ENCODE measurements at regions not wholly inside any gene's neighbourhood (a gene's known extent, or its start where the extent isn't known, plus 50 kb on each side); places are given as distances from the start of the nearest gene placed in this dataset.

DNA sequence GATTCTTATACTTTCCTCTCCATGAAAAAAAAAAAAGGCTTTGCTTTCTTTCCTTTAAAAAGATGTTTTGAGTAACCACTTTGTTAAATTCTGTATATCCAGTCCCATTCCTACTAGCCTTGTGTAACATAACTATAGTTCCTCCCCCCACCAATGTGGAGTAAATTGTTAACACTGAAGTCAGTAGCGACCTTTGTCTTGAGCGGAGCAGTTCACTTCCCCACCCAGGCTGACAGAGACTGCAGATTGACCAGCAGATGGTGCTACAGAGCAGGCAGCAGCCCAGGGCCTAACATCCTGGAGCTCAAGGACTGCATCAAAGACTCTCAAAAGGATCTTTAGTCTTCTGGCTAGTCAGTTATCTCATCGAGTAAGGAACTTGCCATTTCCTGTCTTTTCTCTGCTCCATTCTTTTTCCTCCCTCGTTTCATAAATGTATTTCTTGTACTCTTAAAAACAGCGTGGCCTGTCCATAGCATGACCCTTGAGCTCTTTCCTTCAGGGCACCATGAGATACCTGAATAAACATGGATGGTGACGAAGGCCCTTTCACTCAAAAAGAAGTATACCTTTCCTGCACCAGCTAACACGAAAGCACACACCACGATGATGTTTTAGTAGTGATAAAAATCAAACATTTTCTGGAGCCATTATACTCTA is 503.5 kb upstream of the PKN2 start:
- no peak overlapping the region for H3K4me3 Mint-ChIP-seq
- peaks cover 3% of the 10 kb centered on the region for H3K27me3 Mint-ChIP-seq
- no peaks in the 10 kb centered on the region for H3K36me3 Mint-ChIP-seq (ENCODE audit: low read depth)
- no peaks in the 10 kb centered on the region for H3K4me1 Mint-ChIP-seq (ENCODE audit: low read depth)
- no peaks in the 10 kb centered on the region for H3K9me3 Mint-ChIP-seq
- H3K27ac Mint-ChIP-seq, result no peak overlapping the region
- intact Hi-C loops (cut with micrococcal nuclease), result loop anchor here (5.0 kb wide), 1 partner anchor 122 kb away; no protein-coding TSS in a partner anchor

- intact Hi-C loops (cut with micrococcal nuclease), result no loop called here
- H3K4me1 Mint-ChIP-seq (ENCODE audit: low read depth), result peaks cover 10% of the 10 kb centered on the region
- H3K4me3 Mint-ChIP-seq, result no peak overlapping the region
- H3K27ac Mint-ChIP-seq, result no peak overlapping the region
- no peaks in the 10 kb centered on the region for H3K36me3 Mint-ChIP-seq (ENCODE audit: low read depth)
- peaks cover 3% of the 10 kb centered on the region for H3K27me3 Mint-ChIP-seq
- H3K9me3 Mint-ChIP-seq, result no peaks in the 10 kb centered on the region
Measured at GRCh38 chr1:88186911-88187310, 497.2 kb upstream of the PKN2 start.

DNA sequence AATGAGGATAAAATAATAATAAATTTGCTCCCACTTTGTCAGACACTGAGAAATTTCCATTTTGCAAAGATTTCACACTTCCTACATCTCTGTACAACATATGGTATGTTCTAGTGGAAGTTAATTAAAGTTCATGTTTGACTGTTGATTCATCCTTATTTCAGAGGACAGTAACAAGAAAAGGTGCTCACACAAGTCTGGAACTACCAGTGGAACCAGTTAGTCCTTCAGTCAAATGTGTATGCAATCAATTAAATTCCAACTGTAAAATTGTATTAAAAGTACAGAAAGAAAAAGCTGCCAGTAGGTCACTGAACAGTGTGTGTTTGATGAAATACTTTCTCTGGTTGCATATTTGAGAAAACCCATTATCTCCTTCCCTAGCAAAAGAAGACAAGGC is 496.0 kb upstream of the PKN2 start:
- Mint-ChIP-seq H3K27ac (no peak overlapping the region), H3K9me3 (no peaks in the 10 kb centered on the region), H3K36me3 (ENCODE audit: low read depth) (no peaks in the 10 kb centered on the region), H3K4me1 (ENCODE audit: low read depth) (peaks cover 17% of the 10 kb centered on the region), H3K27me3 (peaks cover 3% of the 10 kb centered on the region), H3K4me3 (no peak overlapping the region)
- intact Hi-C loops (cut with micrococcal nuclease), result no loop called here

- Mint-ChIP-seq H3K27ac (no peak overlapping the region), H3K27me3 (peaks cover 3% of the 10 kb centered on the region), H3K4me3 (no peak overlapping the region), H3K4me1 (ENCODE audit: low read depth) (peaks cover 19% of the 10 kb centered on the region), H3K9me3 (no peaks in the 10 kb centered on the region), H3K36me3 (ENCODE audit: low read depth) (no peaks in the 10 kb centered on the region)
- intact Hi-C loops (cut with micrococcal nuclease), result no loop called here
Measured at GRCh38 chr1:88189525-88189924, 494.5 kb upstream of the PKN2 start.

- Mint-ChIP-seq H3K4me1 (ENCODE audit: low read depth) (peaks cover 19% of the 10 kb centered on the region), H3K36me3 (ENCODE audit: low read depth) (no peaks in the 10 kb centered on the region), H3K4me3 (no peak overlapping the region), H3K27me3 (no peaks in the 10 kb centered on the region), H3K27ac (no peak overlapping the region), H3K9me3 (no peaks in the 10 kb centered on the region)
- intact Hi-C loops (cut with micrococcal nuclease), result no loop called here
Measured at GRCh38 chr1:88191917-88192316, 492.2 kb upstream of the PKN2 start.

DNA sequence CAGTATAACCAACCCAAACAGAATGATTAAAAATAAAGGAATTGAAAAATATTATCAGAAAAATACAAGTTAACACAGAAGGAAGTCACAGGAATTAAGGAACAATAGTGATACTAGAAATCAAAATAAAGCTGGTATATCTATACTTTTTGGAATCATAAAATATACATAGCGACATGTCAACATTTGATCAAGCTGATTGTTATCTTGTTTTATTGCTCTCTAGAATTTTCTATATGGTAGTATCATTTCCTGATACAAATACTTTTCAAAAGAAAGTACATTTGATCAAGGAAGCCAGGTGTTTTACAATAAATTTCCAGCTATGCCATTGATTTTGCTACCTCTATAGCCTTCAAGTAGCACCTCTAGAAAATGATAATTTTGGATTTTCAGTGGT is 489.5 kb upstream of the PKN2 start:
- peaks cover 18% of the 10 kb centered on the region for H3K4me1 Mint-ChIP-seq (ENCODE audit: low read depth)
- no peak overlapping the region for H3K4me3 Mint-ChIP-seq
- no peaks in the 10 kb centered on the region for H3K27me3 Mint-ChIP-seq
- no peak overlapping the region for H3K27ac Mint-ChIP-seq
- intact Hi-C loops (cut with micrococcal nuclease), result no loop called here
- no peaks in the 10 kb centered on the region for H3K9me3 Mint-ChIP-seq
- H3K36me3 Mint-ChIP-seq (ENCODE audit: low read depth), result no peaks in the 10 kb centered on the region

DNA sequence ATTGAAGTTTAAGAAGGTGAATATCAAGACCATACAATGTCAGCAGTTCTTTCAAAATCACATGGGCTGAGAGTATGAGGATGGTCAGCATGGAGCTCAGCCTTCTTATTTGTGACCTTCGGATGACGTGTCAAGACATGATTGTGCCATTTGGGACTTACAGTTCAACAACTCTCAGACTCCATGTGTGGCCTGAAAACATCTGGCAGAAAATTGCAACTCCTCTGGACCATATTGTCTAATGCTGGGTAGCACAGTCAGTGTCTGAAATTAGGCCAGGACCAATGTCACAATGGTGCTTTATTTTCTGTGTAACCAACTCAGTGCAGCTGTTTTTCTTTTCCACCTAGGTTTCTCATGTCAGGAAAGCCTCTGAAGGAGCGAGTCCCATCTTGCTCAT is 483.5 kb upstream of the PKN2 start:
- Mint-ChIP-seq H3K36me3 (ENCODE audit: low read depth) (no peaks in the 10 kb centered on the region), H3K27me3 (no peaks in the 10 kb centered on the region), H3K27ac (no peak overlapping the region), H3K4me3 (no peak overlapping the region), H3K9me3 (peaks cover 14% of the 10 kb centered on the region), H3K4me1 (ENCODE audit: low read depth) (no peaks in the 10 kb centered on the region)
- intact Hi-C loops (cut with micrococcal nuclease), result no loop called here

- intact Hi-C loops (cut with micrococcal nuclease), result no loop called here
- Mint-ChIP-seq H3K9me3 (peaks cover 14% of the 10 kb centered on the region), H3K27me3 (no peaks in the 10 kb centered on the region), H3K36me3 (ENCODE audit: low read depth) (no peaks in the 10 kb centered on the region), H3K4me3 (no peak overlapping the region), H3K4me1 (ENCODE audit: low read depth) (no peaks in the 10 kb centered on the region), H3K27ac (no peak overlapping the region)
Measured at GRCh38 chr1:88204111-88204510, 480.0 kb upstream of the PKN2 start.

DNA sequence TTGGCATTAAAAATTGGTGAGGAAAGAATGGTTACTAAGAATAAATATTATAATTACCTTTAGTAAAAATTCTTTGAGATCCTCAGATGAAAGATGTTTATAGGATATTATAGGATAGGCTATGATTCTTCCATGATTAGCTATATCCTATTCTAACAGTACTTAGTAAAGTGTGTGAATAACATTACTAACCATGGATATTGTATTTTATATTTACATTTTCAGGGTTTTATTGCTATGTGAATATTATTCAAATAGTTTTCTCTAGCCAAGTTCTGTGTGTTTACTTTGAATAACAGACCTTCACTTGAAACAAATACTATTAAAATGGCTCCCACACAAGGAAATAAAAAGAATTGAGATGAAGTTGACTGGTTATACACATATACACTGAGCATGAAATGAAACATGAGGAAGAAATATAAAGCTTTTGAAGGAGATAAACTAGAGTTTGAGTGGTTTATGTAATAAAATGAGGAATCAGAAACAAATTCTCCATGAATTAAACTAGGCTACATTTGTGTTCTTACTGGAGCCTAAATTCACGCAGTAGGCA is 479.4 kb upstream of the PKN2 start:
- H3K4me3 Mint-ChIP-seq, result no peak overlapping the region
- H3K27me3 Mint-ChIP-seq, result no peaks in the 10 kb centered on the region
- intact Hi-C loops (cut with micrococcal nuclease), result no loop called here
- no peaks in the 10 kb centered on the region for H3K4me1 Mint-ChIP-seq (ENCODE audit: low read depth)
- H3K27ac Mint-ChIP-seq, result no peak overlapping the region
- no peaks in the 10 kb centered on the region for H3K36me3 Mint-ChIP-seq (ENCODE audit: low read depth)
- peaks cover 14% of the 10 kb centered on the region for H3K9me3 Mint-ChIP-seq

GRCh38 chr1:88208389-88208788 is 475.7 kb upstream of the PKN2 start:
- H3K27ac Mint-ChIP-seq, result no peak overlapping the region
- no peak overlapping the region for H3K4me3 Mint-ChIP-seq
- no peaks in the 10 kb centered on the region for H3K36me3 Mint-ChIP-seq (ENCODE audit: low read depth)
- intact Hi-C loops (cut with micrococcal nuclease), result no loop called here
- no peaks in the 10 kb centered on the region for H3K4me1 Mint-ChIP-seq (ENCODE audit: low read depth)
- no peaks in the 10 kb centered on the region for H3K27me3 Mint-ChIP-seq
- no peaks in the 10 kb centered on the region for H3K9me3 Mint-ChIP-seq

- Mint-ChIP-seq H3K4me3 (no peak overlapping the region), H3K27me3 (no peaks in the 10 kb centered on the region), H3K36me3 (ENCODE audit: low read depth) (no peaks in the 10 kb centered on the region), H3K4me1 (ENCODE audit: low read depth) (no peaks in the 10 kb centered on the region), H3K9me3 (no peaks in the 10 kb centered on the region), H3K27ac (no peak overlapping the region)
- intact Hi-C loops (cut with micrococcal nuclease), result no loop called here
Measured at GRCh38 chr1:88210103-88210787, 473.8 kb upstream of the PKN2 start.

DNA sequence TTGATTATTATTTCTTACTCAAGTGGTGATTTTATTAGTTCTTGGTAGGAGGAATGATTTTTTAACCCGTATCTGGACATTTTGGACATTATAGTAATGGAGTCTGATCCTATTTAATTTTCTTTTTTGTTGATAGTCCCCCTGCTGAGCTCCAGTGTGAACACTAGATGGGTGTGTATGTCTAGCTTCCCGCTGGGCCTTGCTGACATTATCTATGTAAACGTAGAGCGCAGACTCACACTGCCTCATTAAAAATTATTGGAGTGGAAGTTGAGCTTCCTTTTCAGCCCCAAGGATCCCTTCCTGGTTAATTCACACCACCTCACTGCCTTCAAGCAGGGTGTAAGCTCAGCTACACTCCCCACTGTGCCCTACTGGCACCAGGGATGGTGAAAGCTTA is 467.6 kb upstream of the PKN2 start:
- no peak overlapping the region for H3K27ac Mint-ChIP-seq
- no peaks in the 10 kb centered on the region for H3K27me3 Mint-ChIP-seq
- H3K4me1 Mint-ChIP-seq (ENCODE audit: low read depth), result no peaks in the 10 kb centered on the region
- intact Hi-C loops (cut with micrococcal nuclease), result no loop called here
- H3K36me3 Mint-ChIP-seq (ENCODE audit: low read depth), result no peaks in the 10 kb centered on the region
- H3K9me3 Mint-ChIP-seq, result peaks cover 8% of the 10 kb centered on the region
- no peak overlapping the region for H3K4me3 Mint-ChIP-seq

DNA sequence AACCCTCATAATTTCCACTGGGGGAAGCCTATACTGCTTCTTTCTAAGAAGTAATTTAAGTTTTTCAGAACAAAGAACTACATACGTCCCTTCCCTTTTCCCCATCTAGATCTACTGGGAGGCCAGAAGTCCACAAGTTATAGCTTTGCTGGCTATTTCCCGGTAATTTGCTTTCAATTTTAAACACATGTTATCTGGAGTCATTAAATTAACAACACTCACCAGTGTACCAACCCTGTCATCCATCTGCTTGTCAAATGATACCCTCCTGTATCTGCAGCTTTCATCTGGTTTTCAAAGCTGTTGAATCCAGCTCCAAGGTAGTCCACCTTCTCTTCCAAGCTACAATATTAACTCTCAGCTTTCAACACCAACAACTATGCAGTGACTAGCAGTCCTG is 466.7 kb upstream of the PKN2 start:
- Mint-ChIP-seq H3K27ac (no peak overlapping the region), H3K36me3 (ENCODE audit: low read depth) (no peaks in the 10 kb centered on the region), H3K4me3 (no peak overlapping the region), H3K9me3 (peaks cover 8% of the 10 kb centered on the region), H3K27me3 (no peaks in the 10 kb centered on the region), H3K4me1 (ENCODE audit: low read depth) (no peaks in the 10 kb centered on the region)
- intact Hi-C loops (cut with micrococcal nuclease), result no loop called here

DNA sequence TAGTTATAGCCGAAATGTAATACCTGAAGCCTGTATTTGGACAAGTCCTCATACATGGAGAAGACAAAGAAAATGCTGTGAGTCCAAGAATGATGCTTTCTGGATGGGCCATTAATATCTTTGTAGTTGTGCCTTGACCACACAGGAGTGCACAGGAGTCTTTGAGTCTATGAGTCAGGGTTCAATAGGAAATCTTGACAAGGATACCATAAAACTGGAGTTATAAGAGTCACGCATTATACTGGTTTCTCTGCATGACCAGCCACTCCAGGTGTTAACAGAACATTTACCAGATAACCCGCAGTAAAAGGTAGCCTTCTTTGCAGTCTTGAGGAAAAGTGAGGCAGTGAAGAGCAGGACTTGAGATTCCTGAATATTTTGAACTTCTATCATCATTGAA is 464.6 kb upstream of the PKN2 start:
- H3K9me3 Mint-ChIP-seq, result peaks cover 8% of the 10 kb centered on the region
- no peak overlapping the region for H3K4me3 Mint-ChIP-seq
- no peaks in the 10 kb centered on the region for H3K4me1 Mint-ChIP-seq (ENCODE audit: low read depth)
- intact Hi-C loops (cut with micrococcal nuclease), result no loop called here
- H3K36me3 Mint-ChIP-seq (ENCODE audit: low read depth), result no peaks in the 10 kb centered on the region
- H3K27ac Mint-ChIP-seq, result no peak overlapping the region
- no peaks in the 10 kb centered on the region for H3K27me3 Mint-ChIP-seq

- Mint-ChIP-seq H3K9me3 (peaks cover 3% of the 10 kb centered on the region), H3K27me3 (no peaks in the 10 kb centered on the region), H3K27ac (no peak overlapping the region), H3K4me1 (ENCODE audit: low read depth) (no peaks in the 10 kb centered on the region), H3K4me3 (no peak overlapping the region), H3K36me3 (ENCODE audit: low read depth) (no peaks in the 10 kb centered on the region)
- intact Hi-C loops (cut with micrococcal nuclease), result no loop called here
Measured at GRCh38 chr1:88221411-88221810, 462.7 kb upstream of the PKN2 start.

All from dendritic cell treated with granulocyte-macrophage colony-stimulating factor and Interleukin-4, amounts not matched to agents 40 ng/mL and 50 ng/mL, for 4 days (primary cell).